ENCODE measurements at regions not wholly inside any gene's neighbourhood (a gene's known extent, or its start where the extent isn't known, plus 50 kb on each side); places are given as distances from the start of the nearest gene placed in this dataset.

- TF ChIP-seq CTCF (optimal IDR thresholded peaks at IDR 0.05 in 1 of 3, IDR thresholded peaks at IDR 0.05 in 1 of 3, conservative IDR thresholded peaks at IDR 0.05 in 1 of 3; ENCODE audit: extremely low read depth in 1 of 3, insufficient read depth in 2 of 3, low read length in 3 of 3) (no peak), EZH2 (IDR thresholded peaks at IDR 0.05; ENCODE audit: low read length) (no peak)
Measured at GRCh38 chr4:123077330-123077729, 154.9 kb upstream of the NUDT6 start.

Data from keratinocyte (primary cell).